Stimulated activated effector memory CD8-positive, alpha-beta T cell treated with anti-CD3 and anti-CD28 coated beads, Interleukin-12 subunit alpha, Interleukin-12 subunit beta, amount 100 ng/mL, for 72 hours (primary cell): ENCODE measurements at regions not wholly inside any gene's neighbourhood (a gene's known extent, or its start where the extent isn't known, plus 50 kb on each side); places are given as distances from the start of the nearest gene placed in this dataset.

Source experiments
- ATAC-seq: fragments of 150-1000 bp; cut with Tn5 transposase; 2 replicates; pipeline ENCODE4 v1.10.0; 2021
- DNase-seq, 2 donors: peaks; one replicate each; pipeline ENCODE4 v3.0.0; 2021 to 2022; ENCODE audit warnings: low spot score in 2 of 2
- H3K27ac Mint-ChIP-seq: one replicate; pipeline ENCODE4 v1.8.0; 2022; ENCODE audit warnings: mild to moderate bottlenecking, mixed read lengths
- H3K36me3 Mint-ChIP-seq: one replicate; pipeline ENCODE4 v1.8.0; 2022; ENCODE audit warnings: mild to moderate bottlenecking, mixed read lengths
- H3K4me1 Mint-ChIP-seq: one replicate; pipeline ENCODE4 v1.8.0; 2022; ENCODE audit warnings: mixed read lengths
- H3K4me3 Mint-ChIP-seq: one replicate; pipeline ENCODE4 v1.8.0; 2022; ENCODE audit warnings: mild to moderate bottlenecking, mixed read lengths
- H3K9me3 Mint-ChIP-seq: one replicate; pipeline ENCODE4 v1.8.0; 2022; ENCODE audit warnings: mixed read lengths

DNA sequence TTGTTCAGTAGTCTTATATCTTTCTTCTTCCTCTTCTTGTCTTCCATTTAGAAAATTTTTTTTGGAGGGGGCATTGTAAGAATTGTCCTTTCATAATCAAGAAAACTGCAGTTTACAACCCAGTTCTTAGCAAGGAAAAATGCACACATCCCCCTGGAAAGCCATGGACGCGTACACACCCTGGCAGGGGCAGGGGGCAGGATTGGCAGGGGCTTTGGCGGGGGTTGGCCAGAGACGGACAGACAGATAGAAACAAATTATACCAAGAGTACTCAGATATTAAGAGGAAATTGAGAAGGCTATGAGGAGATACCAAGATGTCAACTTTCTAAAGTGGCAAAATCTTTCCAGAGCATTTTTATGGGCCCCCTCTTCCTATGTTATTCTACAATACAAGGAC lies 322.5 kb upstream of the CPXCR1 start:
- Mint-ChIP-seq H3K4me1 (no peaks in the 10 kb centered on the region), H3K4me3 (no peak overlapping the region), H3K27ac (no peak overlapping the region), H3K36me3 (no peaks in the 10 kb centered on the region), H3K9me3 (peaks cover 4% of the 10 kb centered on the region)
- DNase-seq (no peak), ATAC-seq (no peak)

- Mint-ChIP-seq H3K27ac (no peak overlapping the region), H3K36me3 (no peaks in the 10 kb centered on the region), H3K9me3 (peaks cover 5% of the 10 kb centered on the region), H3K4me3 (no peak overlapping the region), H3K4me1 (no peaks in the 10 kb centered on the region)
- no peak for DNase-seq
- ATAC-seq, result no peak
Observed at GRCh38 chrX:88425739-88426138, 321.3 kb upstream of the CPXCR1 start.

DNA sequence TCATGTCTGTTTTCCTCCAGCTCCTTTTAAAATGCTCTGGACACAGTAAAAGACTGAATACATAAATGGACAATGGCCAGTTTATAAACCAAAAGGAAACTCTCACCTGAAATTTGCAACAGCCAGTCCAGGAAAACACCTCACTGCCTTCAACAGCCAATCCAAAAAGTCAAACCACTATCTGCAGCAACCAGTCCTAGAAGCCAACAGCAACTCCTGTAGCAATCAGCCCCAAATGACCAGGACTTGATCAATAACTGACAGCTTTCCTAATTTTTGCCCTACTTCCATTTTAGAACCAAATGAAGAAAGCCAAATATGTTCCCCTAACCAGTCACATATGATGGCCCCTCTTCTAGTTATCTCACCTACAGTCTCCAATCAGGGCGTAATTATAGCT lies 309.5 kb upstream of the CPXCR1 start:
- DNase-seq (no peak), ATAC-seq (no peak)
- Mint-ChIP-seq H3K4me1 (no peaks in the 10 kb centered on the region), H3K27ac (no peak overlapping the region), H3K9me3 (peaks cover 7% of the 10 kb centered on the region), H3K36me3 (no peaks in the 10 kb centered on the region), H3K4me3 (no peak overlapping the region)

DNA sequence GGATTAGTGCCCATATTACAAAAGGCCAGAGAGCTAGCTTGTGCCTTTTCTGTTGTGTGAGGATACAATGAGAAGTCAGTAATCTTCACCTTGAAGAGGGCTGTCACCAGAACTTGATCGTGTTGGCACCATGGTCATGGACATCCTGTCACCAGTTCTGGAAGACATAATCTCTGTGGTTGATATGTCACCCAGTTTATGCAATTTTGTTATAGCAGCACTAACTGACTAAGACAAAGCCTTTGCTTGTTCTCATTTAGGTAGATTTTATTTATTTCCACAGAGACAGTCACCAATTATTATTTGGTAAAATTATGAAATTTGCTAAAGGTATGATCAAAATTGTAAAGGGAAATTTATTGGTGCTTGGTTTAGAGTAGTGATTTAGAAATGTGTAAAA lies 308.8 kb upstream of the CPXCR1 start:
- Mint-ChIP-seq H3K4me1 (no peaks in the 10 kb centered on the region), H3K4me3 (no peak overlapping the region), H3K36me3 (no peaks in the 10 kb centered on the region), H3K27ac (no peak overlapping the region), H3K9me3 (peaks cover 9% of the 10 kb centered on the region)
- no peak for ATAC-seq
- DNase-seq, result no peak

GRCh38 chrX:88439935-88440334 lies 307.1 kb upstream of the CPXCR1 start:
- Mint-ChIP-seq H3K27ac (no peak overlapping the region), H3K4me3 (no peak overlapping the region), H3K36me3 (no peaks in the 10 kb centered on the region), H3K9me3 (peaks cover 21% of the 10 kb centered on the region), H3K4me1 (no peaks in the 10 kb centered on the region)
- DNase-seq, result no peak
- ATAC-seq, result no peak
